A549 (cell line): ENCODE measurements at regions not wholly inside any gene's neighbourhood (a gene's known extent, or its start where the extent isn't known, plus 50 kb on each side); places are given as distances from the start of the nearest gene placed in this dataset.

Experiments used
- CHD2 ChIP-seq: fragments of 150-350 bp; IDR thresholded peaks from 2 replicates; pipeline ENCODE4 v1.6.1; 2014; ENCODE audit warnings: low read length; ENCODE audit not compliant: partially characterized antibody
- ESRRA ChIP-seq: fragments of 150-350 bp; IDR thresholded peaks from 2 replicates; pipeline ENCODE4 v1.6.1; 2014; ENCODE audit warnings: mild to moderate bottlenecking, low read length, borderline replicate concordance
- NR3C1 ChIP-seq: fragments of >200 bp; sonication (Bioruptor Twin); formaldehyde crosslinking; IDR thresholded peaks from 3 replicates; pipeline ENCODE4 v1.6.1; 2017
- PBX3 ChIP-seq: IDR thresholded peaks from 2 replicates; pipeline ENCODE4 v1.6.1; 2012
- RCOR1 ChIP-seq: fragments of 150-350 bp; IDR thresholded peaks from 2 replicates; pipeline ENCODE4 v1.6.1; 2014; ENCODE audit warnings: antibody characterized with exemption, low read length, low read depth
- RFX5 ChIP-seq: fragments of 450-650 bp; IDR thresholded peaks from 2 replicates; pipeline ENCODE4 v1.7.1; 2014; ENCODE audit warnings: antibody characterized with exemption, mild to moderate bottlenecking, moderate library complexity
- TF ChIP-seq, protein P1 (sequence below): fragments of >200 bp; sonication (Bioruptor Twin); formaldehyde crosslinking; IDR thresholded peaks from 3 replicates; pipeline ENCODE4 v1.5.1; 2016

DNA sequence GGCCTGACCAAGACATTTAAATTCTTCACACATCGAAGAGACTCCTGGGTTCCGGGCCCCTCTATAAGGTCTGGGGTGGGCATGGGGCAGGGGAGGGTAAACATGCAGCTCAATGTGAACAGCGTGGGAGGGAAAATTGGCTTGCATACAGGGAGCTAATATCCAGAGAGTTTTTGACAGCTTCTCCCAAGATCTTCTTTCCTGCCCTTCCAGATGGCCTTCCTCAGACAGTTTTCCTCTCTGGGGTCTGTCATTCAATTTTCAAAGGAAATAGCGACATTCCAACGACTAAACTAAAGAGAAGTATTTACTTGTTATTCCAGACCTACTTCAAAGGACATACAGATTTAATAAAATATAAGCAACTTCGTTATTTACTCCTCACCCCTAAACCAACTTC, 1030.6 kb downstream of the MCTP2 start:
- no peak for TF ChIP-seq RCOR1
- no peak for TF ChIP-seq ESRRA
- no peak for TF ChIP-seq RFX5
- TF ChIP-seq, protein P1, sequence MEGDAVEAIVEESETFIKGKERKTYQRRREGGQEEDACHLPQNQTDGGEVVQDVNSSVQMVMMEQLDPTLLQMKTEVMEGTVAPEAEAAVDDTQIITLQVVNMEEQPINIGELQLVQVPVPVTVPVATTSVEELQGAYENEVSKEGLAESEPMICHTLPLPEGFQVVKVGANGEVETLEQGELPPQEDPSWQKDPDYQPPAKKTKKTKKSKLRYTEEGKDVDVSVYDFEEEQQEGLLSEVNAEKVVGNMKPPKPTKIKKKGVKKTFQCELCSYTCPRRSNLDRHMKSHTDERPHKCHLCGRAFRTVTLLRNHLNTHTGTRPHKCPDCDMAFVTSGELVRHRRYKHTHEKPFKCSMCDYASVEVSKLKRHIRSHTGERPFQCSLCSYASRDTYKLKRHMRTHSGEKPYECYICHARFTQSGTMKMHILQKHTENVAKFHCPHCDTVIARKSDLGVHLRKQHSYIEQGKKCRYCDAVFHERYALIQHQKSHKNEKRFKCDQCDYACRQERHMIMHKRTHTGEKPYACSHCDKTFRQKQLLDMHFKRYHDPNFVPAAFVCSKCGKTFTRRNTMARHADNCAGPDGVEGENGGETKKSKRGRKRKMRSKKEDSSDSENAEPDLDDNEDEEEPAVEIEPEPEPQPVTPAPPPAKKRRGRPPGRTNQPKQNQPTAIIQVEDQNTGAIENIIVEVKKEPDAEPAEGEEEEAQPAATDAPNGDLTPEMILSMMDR = no peak
- no peak for TF ChIP-seq CHD2
- TF ChIP-seq PBX3 = no peak
- no peak for TF ChIP-seq NR3C1
